ENCODE measurements at regions not wholly inside any gene's neighbourhood (a gene's known extent, or its start where the extent isn't known, plus 50 kb on each side); places are given as distances from the start of the nearest gene placed in this dataset.

GRCh38 chr2:146950911-146951310, 893.9 kb upstream of the ACVR2A start:
- Histone ChIP-seq H3K36me3 (no peaks in the 10 kb centered on the region), H3K27ac (no peak overlapping the region), H3K4me1 (ENCODE audit: low read depth) (no peaks in the 10 kb centered on the region), H3K27me3 (peaks cover 6% of the 10 kb centered on the region), H3K4me3 (no peak overlapping the region), H3K9me3 (ENCODE audit: low read depth) (no peaks in the 10 kb centered on the region)
- DNase-seq (ENCODE audit: low read depth in 1 of 2, low spot score in 1 of 2), result no peak
- no peak for TF ChIP-seq CTCF (IDR thresholded peaks at IDR 0.05; ENCODE audit: low read depth, low read length)

GRCh38 chr2:146950361-146950760, 894.5 kb upstream of the ACVR2A start:
- Histone ChIP-seq H3K27ac (no peak overlapping the region), H3K27me3 (peaks cover 9% of the 10 kb centered on the region), H3K4me3 (no peak overlapping the region), H3K4me1 (ENCODE audit: low read depth) (no peaks in the 10 kb centered on the region), H3K36me3 (no peaks in the 10 kb centered on the region), H3K9me3 (ENCODE audit: low read depth) (no peaks in the 10 kb centered on the region)
- no peak for TF ChIP-seq CTCF (IDR thresholded peaks at IDR 0.05; ENCODE audit: low read depth, low read length)
- no peak for DNase-seq (ENCODE audit: low read depth in 1 of 2, low spot score in 1 of 2)

GRCh38 chr2:146949400-146949799, 895.4 kb upstream of the ACVR2A start:
- no peak for DNase-seq (ENCODE audit: low read depth in 1 of 2, low spot score in 1 of 2)
- no peak overlapping the region for H3K27ac ChIP-seq

GRCh38 chr2:146944601-146945000, 900.2 kb upstream of the ACVR2A start:
- TF ChIP-seq CTCF (IDR thresholded peaks at IDR 0.05; ENCODE audit: low read depth, low read length), result no peak
- no peak overlapping the region for H3K27ac ChIP-seq
- DNase-seq (ENCODE audit: low read depth in 1 of 2, low spot score in 1 of 2), result no peak

More at GRCh38 chr2:146949400-146949799, 895.4 kb upstream of the ACVR2A start:
- Histone ChIP-seq H3K27me3 (peaks cover 19% of the 10 kb centered on the region), H3K9me3 (ENCODE audit: low read depth) (no peaks in the 10 kb centered on the region), H3K4me1 (ENCODE audit: low read depth) (no peaks in the 10 kb centered on the region), H3K36me3 (no peaks in the 10 kb centered on the region), H3K4me3 (no peak overlapping the region)
- no peak for TF ChIP-seq CTCF (IDR thresholded peaks at IDR 0.05; ENCODE audit: low read depth, low read length)

GRCh38 chr2:146939991-146940685, 904.7 kb upstream of the ACVR2A start:
- no peak overlapping the region for H3K4me3 ChIP-seq
- no peaks in the 10 kb centered on the region for H3K36me3 ChIP-seq
- H3K27ac ChIP-seq, result no peak overlapping the region

More at GRCh38 chr2:146944601-146945000, 900.2 kb upstream of the ACVR2A start:
- H3K9me3 ChIP-seq (ENCODE audit: low read depth), result no peaks in the 10 kb centered on the region
- peaks cover 25% of the 10 kb centered on the region for H3K27me3 ChIP-seq
- H3K4me3 ChIP-seq, result no peak overlapping the region
- peaks cover 15% of the 10 kb centered on the region for H3K4me1 ChIP-seq (ENCODE audit: low read depth)
- no peaks in the 10 kb centered on the region for H3K36me3 ChIP-seq

More at GRCh38 chr2:146939991-146940685, 904.7 kb upstream of the ACVR2A start:
- no peak for TF ChIP-seq CTCF (IDR thresholded peaks at IDR 0.05; ENCODE audit: low read depth, low read length)
- peak; percentile 51 to 55 for DNase-seq (ENCODE audit: low read depth in 1 of 2, low spot score in 1 of 2)
- peaks cover 15% of the 10 kb centered on the region for H3K4me1 ChIP-seq (ENCODE audit: low read depth)
- no peaks in the 10 kb centered on the region for H3K9me3 ChIP-seq (ENCODE audit: low read depth)
- peaks cover 18% of the 10 kb centered on the region for H3K27me3 ChIP-seq
